Smooth muscle cell (in vitro differentiated cells): ENCODE measurements at regions not wholly inside any gene's neighbourhood (a gene's known extent, or its start where the extent isn't known, plus 50 kb on each side); places are given as distances from the start of the nearest gene placed in this dataset.

Source experiments
- DNase-seq: peaks from one replicate; lab custom pipeline; 2025; ENCODE audit not compliant: unreplicated experiment; lab: John Stamatoyannopoulos, UW
- H2AFZ ChIP-seq: fragments of 200-600 bp; sonication (generic); 2 replicates; pipeline ENCODE4 v1.6.0; 2016; ENCODE audit warnings: antibody characterized with exemption, low read depth, mild to moderate bottlenecking
- H3F3A ChIP-seq: fragments of 200-600 bp; sonication (generic); 2 replicates; pipeline ENCODE4 v1.6.0; 2017; ENCODE audit warnings: antibody characterized with exemption, low read depth
- H3K27ac ChIP-seq: fragments of 200-600 bp; sonication (generic); 2 replicates; pipeline ENCODE4 v1.5.1; 2016; ENCODE audit warnings: low read depth, mild to moderate bottlenecking
- H3K27me3 ChIP-seq: fragments of 200-600 bp; sonication (generic); 2 replicates; pipeline ENCODE4 v1.6.1; 2016; ENCODE audit warnings: low read depth, mild to moderate bottlenecking
- H3K36me3 ChIP-seq: fragments of 200-600 bp; sonication (generic); 2 replicates; pipeline ENCODE4 v1.5.1; 2016; ENCODE audit warnings: low read depth
- H3K4me1 ChIP-seq: fragments of 200-600 bp; sonication (generic); 2 replicates; pipeline ENCODE4 v1.5.1; 2016; ENCODE audit warnings: low read depth
- H3K4me2 ChIP-seq: fragments of 200-600 bp; sonication (generic); 2 replicates; pipeline ENCODE4 v1.6.0; 2016; ENCODE audit warnings: mild to moderate bottlenecking
- H3K4me3 ChIP-seq: fragments of 200-600 bp; sonication (generic); 2 replicates; pipeline ENCODE4 v1.5.1; 2016; ENCODE audit warnings: mild to moderate bottlenecking
- H3K79me2 ChIP-seq: fragments of 200-600 bp; sonication (generic); 2 replicates; pipeline ENCODE4 v1.6.0; 2016; ENCODE audit warnings: low read depth, mild to moderate bottlenecking
- H3K9ac ChIP-seq: fragments of 200-600 bp; sonication (generic); 2 replicates; pipeline ENCODE4 v1.6.0; 2016; ENCODE audit warnings: low read depth
- H3K9me3 ChIP-seq: fragments of 200-600 bp; sonication (generic); replicated peaks from 2 replicates; pipeline ENCODE4 v1.5.1; 2016; ENCODE audit warnings: low read depth
- H4K20me1 ChIP-seq: fragments of 200-600 bp; sonication (generic); 2 replicates; pipeline ENCODE4 v1.6.0; 2016; ENCODE audit warnings: low read depth
- CTCF ChIP-seq: fragments of 200-600 bp; sonication (generic); IDR thresholded peaks from 2 replicates; pipeline ENCODE4 v1.5.1; 2017; ENCODE audit warnings: borderline replicate concordance, mild to moderate bottlenecking, antibody characterized with exemption; ENCODE audit not compliant: insufficient read depth, poor library complexity, severe bottlenecking
- WGBS: methylation state at CpG from one replicate; pipeline ENCODE4 v1.1.7; 2016; ENCODE audit warnings: low lambda C conversion rate; 5-methylcytosine and 5-hydroxymethylcytosine counted together

- Histone ChIP-seq H3K27me3 (no peaks in the 10 kb centered on the region), H3F3A (no peaks in the 10 kb centered on the region), H3K4me1 (peaks cover 3% of the 10 kb centered on the region), H2AFZ (no peak overlapping the region), H3K4me2 (no peak overlapping the region), H3K9me3 (no peaks in the 10 kb centered on the region), H4K20me1 (no peaks in the 10 kb centered on the region), H3K36me3 (no peaks in the 10 kb centered on the region), H3K27ac (no peak overlapping the region), H3K9ac (no peak overlapping the region), H3K4me3 (no peak overlapping the region), H3K79me2 (no peaks in the 10 kb centered on the region)
- no peak for TF ChIP-seq CTCF
- no peak for DNase-seq
- WGBS = 79% methylated on average over 13 of the region's 13 CpGs
These were observed 232.6 kb downstream of the ABHD5 start for GRCh38 chr3:43923104-43923882.

GRCh38 chr3:43926055-43926454, 235.3 kb downstream of the ABHD5 start:
- no peak for TF ChIP-seq CTCF
- Histone ChIP-seq H3K4me1 (no peaks in the 10 kb centered on the region), H3K9ac (no peak overlapping the region), H3K27me3 (peaks cover 6% of the 10 kb centered on the region), H3K27ac (no peak overlapping the region), H3K36me3 (no peaks in the 10 kb centered on the region), H3K4me3 (no peak overlapping the region), H3K79me2 (no peaks in the 10 kb centered on the region), H3K4me2 (no peak overlapping the region), H3K9me3 (no peaks in the 10 kb centered on the region), H4K20me1 (no peaks in the 10 kb centered on the region), H2AFZ (no peak overlapping the region), H3F3A (no peaks in the 10 kb centered on the region)
- WGBS = 64% methylated on average over 5 of the region's 5 CpGs
- no peak for DNase-seq

GRCh38 chr3:43932921-43933320, 242.2 kb downstream of the ABHD5 start:
- Histone ChIP-seq H4K20me1 (no peaks in the 10 kb centered on the region), H3K27ac (no peak overlapping the region), H3K9ac (no peak overlapping the region), H3K79me2 (no peaks in the 10 kb centered on the region), H3K4me2 (no peak overlapping the region), H3F3A (no peaks in the 10 kb centered on the region), H2AFZ (no peak overlapping the region), H3K4me1 (no peaks in the 10 kb centered on the region), H3K4me3 (no peak overlapping the region), H3K27me3 (peaks cover 6% of the 10 kb centered on the region), H3K9me3 (peaks cover 4% of the 10 kb centered on the region), H3K36me3 (no peaks in the 10 kb centered on the region)
- no peak for DNase-seq
- WGBS = 76% methylated on average over 3 of the region's 3 CpGs
- no peak for TF ChIP-seq CTCF

GRCh38 chr3:43948013-43948412, 257.3 kb downstream of the ABHD5 start:
- WGBS = 72% methylated on average over 5 of the region's 5 CpGs
- H3K9me3 ChIP-seq = no peaks in the 10 kb centered on the region

More at GRCh38 chr3:43948013-43948412, 257.3 kb downstream of the ABHD5 start:
- Histone ChIP-seq H3K79me2 (no peaks in the 10 kb centered on the region), H3K4me1 (no peaks in the 10 kb centered on the region), H2AFZ (no peak overlapping the region), H3K9ac (no peak overlapping the region), H3K4me3 (no peak overlapping the region), H3F3A (no peaks in the 10 kb centered on the region), H3K4me2 (no peak overlapping the region), H3K27ac (no peak overlapping the region), H4K20me1 (no peaks in the 10 kb centered on the region), H3K27me3 (peaks cover 6% of the 10 kb centered on the region), H3K36me3 (no peaks in the 10 kb centered on the region)
- TF ChIP-seq CTCF = no peak
- DNase-seq = no peak
